ENCODE measurements at regions not wholly inside any gene's neighbourhood (a gene's known extent, or its start where the extent isn't known, plus 50 kb on each side); places are given as distances from the start of the nearest gene placed in this dataset.
A peak's percentile ranks its signal among the peaks of the same experiment; 100 is the strongest.

DNA sequence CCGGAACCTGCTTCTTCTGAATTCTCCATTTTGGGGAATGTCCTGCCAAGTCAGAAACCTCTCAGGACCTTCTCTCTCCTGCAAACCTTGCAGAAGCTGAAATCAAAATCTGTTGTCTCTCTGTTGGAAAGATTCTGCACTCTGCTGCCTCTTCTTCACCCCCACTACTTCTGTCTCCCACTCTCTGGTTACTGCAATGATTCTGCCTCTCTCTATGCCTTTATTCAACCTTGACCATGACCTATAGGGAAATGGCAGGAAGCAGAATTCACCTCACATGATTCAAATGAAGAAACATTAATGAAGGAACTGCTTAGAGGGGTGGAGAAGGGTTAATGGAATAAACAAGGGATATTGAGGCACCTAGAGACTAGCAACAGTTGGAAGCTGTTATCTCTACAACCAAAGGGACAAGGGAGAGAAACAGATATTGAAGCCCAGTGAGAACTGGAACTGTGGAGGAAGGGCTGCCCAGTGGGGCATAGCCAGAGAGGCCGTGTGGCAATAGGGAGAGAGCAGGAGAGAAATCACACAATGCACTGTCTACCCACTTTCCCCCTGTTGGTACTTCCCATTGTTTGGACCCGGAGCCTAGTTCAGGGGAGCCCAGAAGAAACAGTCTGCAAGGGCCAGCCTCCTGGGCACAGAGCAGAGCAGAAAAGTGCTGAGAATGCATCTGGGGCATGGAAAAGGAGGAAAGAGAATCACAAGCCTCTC is 76.1 kb upstream of the JUN start:
- WGBS, 3 donors: 87 to 91% (median 88%) methylated on average over 3 of the region's 3 CpGs

GRCh38 chr1:58861076-58861475 is 77.2 kb upstream of the JUN start:
- 62 to 80% (median 80%) methylated on average over 1 of the region's 1 CpG for WGBS, 3 donors
- H3K27ac ChIP-seq (ENCODE audit: low read depth, low read length): no peak overlapping the region

More for the DNA sequence above, 76.1 kb upstream of the JUN start:
- H3K27ac ChIP-seq (ENCODE audit: low read depth, low read length): no peak overlapping the region

DNA sequence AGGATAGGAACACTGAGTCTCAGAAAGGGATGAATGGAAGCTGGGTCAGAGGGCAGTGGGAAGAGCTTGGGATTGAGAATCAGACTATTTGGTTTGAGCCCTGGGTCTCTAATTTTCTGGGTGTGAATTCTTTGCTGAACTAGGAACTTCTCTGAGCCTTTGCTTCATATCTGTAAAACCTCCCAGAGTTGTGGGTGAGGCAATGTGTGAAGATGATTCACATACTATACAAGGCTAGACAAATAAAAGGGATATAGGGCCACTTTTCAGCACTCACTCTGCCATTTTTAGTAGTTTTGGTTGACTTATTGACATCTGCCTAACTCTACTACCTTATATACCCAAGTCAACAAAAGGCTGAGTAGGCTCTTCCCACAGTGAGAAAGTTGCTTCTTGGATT is 77.7 kb upstream of the JUN start:
- no peak overlapping the region for H3K27ac ChIP-seq (ENCODE audit: low read depth, low read length)

DNA sequence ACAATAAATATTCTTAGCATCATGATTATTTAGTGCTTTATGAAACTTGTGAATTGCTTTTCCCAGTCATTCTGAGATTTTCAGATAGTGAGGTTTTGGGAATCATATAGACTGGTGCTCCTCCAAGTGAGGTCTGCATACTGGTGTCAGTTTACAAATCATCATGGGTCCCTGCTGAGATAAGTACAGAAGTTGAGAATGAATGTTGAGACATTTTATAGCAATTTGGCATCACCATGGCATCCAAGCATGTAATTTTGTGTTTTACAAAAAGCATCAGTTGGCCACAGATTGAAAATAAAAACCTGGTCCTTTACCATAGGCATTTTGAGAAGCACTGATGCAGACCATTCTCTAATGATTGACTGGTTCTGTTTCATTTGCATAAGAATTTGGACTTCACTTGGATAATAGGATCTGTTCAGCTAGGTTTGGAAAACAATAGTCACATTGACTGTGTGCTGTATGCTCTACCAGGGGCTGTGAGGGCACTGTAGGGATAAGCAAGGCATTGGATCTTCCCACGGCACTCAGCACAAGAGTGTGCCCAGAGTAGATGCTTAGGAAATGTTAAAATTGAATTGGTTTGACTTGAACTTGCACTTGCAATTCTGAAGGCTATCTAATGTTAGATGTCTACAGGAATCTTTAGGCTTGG is 79.0 kb upstream of the JUN start:
- WGBS, 3 donors: 95 to 100% (median 98%) methylated on average over 1 of the region's 1 CpG
- no peak overlapping the region for H3K27ac ChIP-seq (ENCODE audit: low read depth, low read length)

GRCh38 chr1:58864654-58865053 is 80.8 kb upstream of the JUN start:
- WGBS, 3 donors: 84 to 91% (median 90%) methylated on average over 2 of the region's 2 CpGs
- no peak overlapping the region for H3K27ac ChIP-seq (ENCODE audit: low read depth, low read length)

DNA sequence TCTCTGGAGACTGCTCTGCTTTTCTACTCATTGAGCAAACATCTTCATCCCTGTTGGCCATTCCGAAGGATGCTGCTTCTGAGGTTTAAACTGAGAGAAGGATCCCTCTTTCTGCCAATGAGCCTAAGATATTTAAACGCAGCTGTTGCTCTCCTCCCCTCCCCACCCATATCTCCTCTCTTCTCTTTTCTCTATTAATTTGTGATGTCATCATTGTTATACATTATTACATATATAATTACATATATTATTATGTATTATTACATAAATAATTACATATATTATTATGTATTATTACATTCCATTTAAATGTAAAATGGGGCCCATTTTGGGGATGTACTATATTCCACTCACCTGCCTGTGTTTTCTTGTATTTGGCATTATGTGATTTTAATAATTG is 82.7 kb upstream of the JUN start:
- WGBS, 3 donors: 64 to 97% (median 96%) methylated on average over 2 of the region's 2 CpGs
- no peak overlapping the region for H3K27ac ChIP-seq (ENCODE audit: low read depth, low read length)

DNA sequence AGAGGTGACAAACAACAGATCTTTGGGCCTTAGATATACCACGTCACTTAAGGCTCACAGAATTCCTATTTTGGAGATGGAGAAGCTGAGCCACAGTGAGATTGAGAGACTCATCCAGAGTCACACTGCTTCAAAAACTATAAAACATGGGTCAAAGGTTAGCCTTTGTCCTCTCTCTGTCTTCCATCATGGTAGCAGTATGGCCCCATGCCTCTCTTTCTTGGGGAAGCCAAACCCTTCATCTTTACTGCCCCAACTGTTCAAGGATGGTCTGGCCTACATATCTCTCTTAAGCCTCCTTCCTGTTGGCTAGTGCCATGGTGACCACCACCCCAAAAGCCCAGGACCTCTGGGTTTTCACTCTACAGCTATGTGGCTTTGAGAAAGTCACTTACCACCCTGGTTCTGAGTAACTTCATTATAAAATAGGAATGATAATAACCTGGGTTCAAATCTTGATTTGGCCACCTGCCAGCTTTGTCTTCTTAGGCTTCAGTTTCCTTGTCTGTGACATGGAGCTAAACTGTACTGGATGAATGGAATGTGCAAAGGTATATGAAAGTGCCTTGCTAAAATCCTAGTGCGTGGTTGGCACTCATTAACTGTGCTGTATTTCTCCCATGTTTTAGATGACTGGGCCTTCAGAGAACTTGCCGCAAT is 85.9 kb upstream of the JUN start:
- 82 to 97% (median 96%) methylated on average over 3 of the region's 3 CpGs for WGBS, 3 donors
- H3K27ac ChIP-seq (ENCODE audit: low read depth, low read length): no peak overlapping the region

GRCh38 chr1:58870298-58870676 is 86.4 kb upstream of the JUN start:
- 30 to 76% (median 65%) methylated on average over 2 of the region's 2 CpGs for WGBS, 3 donors
- H3K27ac ChIP-seq (ENCODE audit: low read depth, low read length): no peak overlapping the region

GRCh38 chr1:58874342-58874741 is 90.5 kb upstream of the JUN start:
- H3K27ac ChIP-seq (ENCODE audit: low read depth, low read length): no peak overlapping the region

- 21 to 58% (median 53%) methylated on average over 12 of the region's 12 CpGs for WGBS, 3 donors
Measured at GRCh38 chr1:58874757-58875755, 91.2 kb upstream of the JUN start.

DNA sequence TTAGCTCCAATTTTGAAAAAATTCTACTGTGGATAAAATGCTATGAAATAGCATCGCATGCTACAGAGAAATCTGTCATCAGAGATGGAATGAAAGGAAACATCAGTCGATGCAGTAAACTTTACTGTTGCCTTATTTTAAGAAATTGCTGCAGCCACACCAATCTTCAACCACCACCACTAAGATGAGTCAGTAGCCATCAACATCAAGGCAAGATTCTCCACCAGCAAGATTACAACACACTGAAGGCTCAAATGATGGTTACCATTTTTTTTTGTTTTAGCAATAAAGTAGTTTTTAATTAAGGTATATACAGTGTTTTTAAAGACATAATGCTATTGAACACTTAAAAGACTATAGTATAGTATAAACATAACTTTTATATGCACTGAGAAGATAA is 95.6 kb upstream of the JUN start:
- 93 to 100% (median 97%) methylated on average over 2 of the region's 2 CpGs for WGBS, 3 donors
- no peak overlapping the region for H3K27ac ChIP-seq (ENCODE audit: low read depth, low read length)

More at GRCh38 chr1:58874757-58875755, 91.2 kb upstream of the JUN start:
- H3K27ac ChIP-seq (ENCODE audit: low read depth, low read length): no peak overlapping the region

GRCh38 chr1:58880592-58880991 is 96.7 kb upstream of the JUN start:
- 97 to 98% (median 98%) methylated on average over 2 of the region's 2 CpGs for WGBS, 3 donors
- H3K27ac ChIP-seq (ENCODE audit: low read depth, low read length): no peak overlapping the region

DNA sequence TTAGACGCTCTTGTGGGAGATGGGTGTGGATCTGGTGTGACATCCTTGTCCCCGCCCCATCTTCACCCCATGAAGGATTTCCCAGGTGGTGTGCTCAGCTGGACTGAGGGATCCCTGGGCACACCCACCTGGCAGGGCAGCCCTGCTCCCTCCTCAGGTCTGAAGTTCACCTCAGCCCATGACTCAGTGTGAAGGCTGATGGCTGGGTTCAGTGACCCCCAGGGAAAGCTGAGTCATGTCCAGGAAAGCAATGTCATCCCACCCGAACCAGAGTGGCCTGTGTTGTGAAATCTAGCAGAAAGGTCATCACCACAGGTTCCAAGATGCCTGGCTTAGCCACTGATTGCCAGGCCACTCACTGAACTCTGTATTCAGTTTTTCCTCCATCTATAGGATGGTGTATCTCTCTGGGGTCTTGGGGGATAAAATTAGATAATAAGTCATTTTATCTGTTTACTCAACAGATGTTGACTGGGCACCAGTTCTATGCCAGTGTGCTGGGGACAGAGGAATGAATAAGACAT is 97.7 kb upstream of the JUN start:
- no peak overlapping the region for H3K27ac ChIP-seq (ENCODE audit: low read depth, low read length)
- WGBS, 3 donors: 56 to 69% (median 64%) methylated on average over 3 of the region's 3 CpGs

GRCh38 chr1:58882322-58882948 is 98.6 kb upstream of the JUN start:
- H3K27ac ChIP-seq (ENCODE audit: low read depth, low read length): no peak overlapping the region
- 63 to 86% (median 79%) methylated on average over 12 of the region's 12 CpGs for WGBS, 3 donors

DNA sequence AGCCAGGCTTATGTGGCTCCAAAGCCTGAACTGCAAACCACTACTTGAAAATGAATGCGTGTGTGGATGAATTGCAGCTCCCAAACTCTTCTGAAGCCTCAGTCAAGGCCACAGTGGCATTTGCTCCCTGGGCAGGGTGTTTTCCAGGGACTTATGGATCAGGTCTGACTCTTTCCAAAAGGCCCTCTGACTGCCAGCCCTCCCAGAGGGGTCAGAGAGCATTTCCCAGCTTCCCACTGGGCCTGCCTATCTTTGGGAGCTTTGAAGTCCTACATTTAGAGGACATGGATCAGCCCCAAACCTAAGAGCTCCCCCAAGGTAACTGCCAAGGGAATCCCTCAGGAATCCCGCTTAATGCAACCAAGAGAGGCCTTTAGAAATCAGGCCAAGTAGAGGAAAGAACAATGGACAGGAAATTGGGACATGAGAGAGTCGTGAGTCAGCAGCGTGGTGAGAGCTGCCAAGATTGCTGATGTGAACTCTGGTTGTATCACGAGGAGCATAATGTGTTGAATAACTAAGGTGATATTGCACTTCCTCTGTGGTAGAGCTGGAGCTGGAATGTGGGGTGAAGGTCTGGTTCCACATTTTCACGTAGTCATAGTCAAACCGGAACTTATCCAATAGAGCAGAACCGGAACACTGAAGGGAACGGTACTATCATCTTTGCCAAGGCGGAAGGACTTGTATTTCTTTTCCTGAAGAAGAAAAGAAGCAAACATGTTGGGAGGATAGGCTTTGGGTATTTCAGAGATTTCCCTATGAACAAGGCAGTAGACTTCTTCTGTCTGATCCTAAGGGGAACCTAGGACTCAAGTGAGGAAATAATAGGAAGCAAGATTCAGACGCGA is 99.4 kb upstream of the JUN start:
- 24 to 46% (median 38%) methylated on average over 12 of the region's 12 CpGs for WGBS, 3 donors
- peak overlapping the region; percentile 61 for H3K27ac ChIP-seq (ENCODE audit: low read depth, low read length)

GRCh38 chr1:58883888-58884482 is 100.1 kb upstream of the JUN start:
- WGBS, 3 donors: 20 to 46% (median 34%) methylated on average over 4 of the region's 4 CpGs
- H3K27ac ChIP-seq (ENCODE audit: low read depth, low read length): no peak overlapping the region

Data from adipose tissue (tissue), 3 donors.